Esophagus muscularis mucosa (tissue), 3 donors: ENCODE measurements at regions not wholly inside any gene's neighbourhood (a gene's known extent, or its start where the extent isn't known, plus 50 kb on each side); places are given as distances from the start of the nearest gene placed in this dataset.

Source experiments
- CTCF ChIP-seq, 3 experiments: fragments of 200-600 bp in 2 of 3; fragments of 450-650 bp in 1 of 3; sonication (generic) in 2 of 3; IDR thresholded peaks; one replicate each; pipeline ENCODE4 v1.5.1; 2017 to 2019; ENCODE audit warnings: antibody characterized with exemption in 3 of 3, mild to moderate bottlenecking in 2 of 3, moderate library complexity in 1 of 3
- POLR2AphosphoS5 ChIP-seq, 2 donors: sonication (generic); formaldehyde crosslinking; IDR thresholded peaks; one replicate each; pipeline ENCODE4 v1.6.1; 2017; ENCODE audit warnings: antibody characterized with exemption in 2 of 2

GRCh38 chr15:25557926-25558325, 119.1 kb upstream of the UBE3A start:
- no peak for TF ChIP-seq CTCF (IDR thresholded peaks at IDR 0.05)
- no peak for TF ChIP-seq POLR2AphosphoS5 (IDR thresholded peaks at IDR 0.05)
